ENCODE measurements at regions not wholly inside any gene's neighbourhood (a gene's known extent, or its start where the extent isn't known, plus 50 kb on each side); places are given as distances from the start of the nearest gene placed in this dataset.

GRCh38 chr16:85284141-85284817, 172.0 kb upstream of the CIBAR2 start:
- Histone ChIP-seq H3K79me2 (ENCODE audit: insufficient read depth, low read length) (no peaks in the 10 kb centered on the region), H3K4me3 (ENCODE audit: low read depth in 1 of 2, low read length in 2 of 2) (no peak overlapping the region), H3K27me3 (ENCODE audit: insufficient read depth, low read length, poor library complexity) (no peaks in the 10 kb centered on the region), H4K20me1 (ENCODE audit: insufficient read depth, low read length) (0 out of 2 replicates have a peak, but pooled peaks cover 8% of the 10 kb centered on the region), H2AFZ (ENCODE audit: low read depth, low read length) (no peak overlapping the region), H3K9ac (ENCODE audit: low read depth, low read length) (no peak overlapping the region), H3K27ac (ENCODE audit: low read length) (no peak overlapping the region), H3K4me1 (ENCODE audit: insufficient read depth, low read length) (no peaks in the 10 kb centered on the region), H3K9me3 (ENCODE audit: insufficient read depth, low read length, severe bottlenecking) (no peaks in the 10 kb centered on the region), H3K4me2 (ENCODE audit: insufficient read depth, low read length) (no peak overlapping the region), H3K36me3 (ENCODE audit: insufficient read depth, low read length) (no peaks in the 10 kb centered on the region)
- no peak for TF ChIP-seq EZH2 (IDR thresholded peaks at IDR 0.05; ENCODE audit: borderline replicate concordance, low read depth, low read length, severe bottlenecking)
- TF ChIP-seq CTCF (IDR thresholded peaks at IDR 0.05; ENCODE audit: borderline replicate concordance, extremely low read depth, low read length, poor library complexity, severe bottlenecking), result no peak
- DNase-seq, result no peak
- ATAC-seq (ENCODE audit: insufficient read depth, low read depth), result no peak

- no peak overlapping the region for H3K4me2 ChIP-seq (ENCODE audit: insufficient read depth, low read length)
These were observed 173.4 kb upstream of the CIBAR2 start for GRCh38 chr16:85285681-85286065.

GRCh38 chr16:85286066-85286831, 174.0 kb upstream of the CIBAR2 start:
- DNase-seq (no peak), ATAC-seq (ENCODE audit: insufficient read depth, low read depth) (no peak)
- no peak overlapping the region for H3K27ac ChIP-seq (ENCODE audit: low read length)
- H3K36me3 ChIP-seq (ENCODE audit: insufficient read depth, low read length), result no peaks in the 10 kb centered on the region
- H3K4me1 ChIP-seq (ENCODE audit: insufficient read depth, low read length), result no peaks in the 10 kb centered on the region
- no peaks in the 10 kb centered on the region for H3K9me3 ChIP-seq (ENCODE audit: insufficient read depth, low read length, severe bottlenecking)
- TF ChIP-seq EZH2 (IDR thresholded peaks at IDR 0.05; ENCODE audit: borderline replicate concordance, low read depth, low read length, severe bottlenecking) (no peak), CTCF (IDR thresholded peaks at IDR 0.05; ENCODE audit: borderline replicate concordance, extremely low read depth, low read length, poor library complexity, severe bottlenecking) (no peak)
- H3K4me3 ChIP-seq (ENCODE audit: low read depth in 1 of 2, low read length in 2 of 2), result no peak overlapping the region
- 0 out of 2 replicates have a peak, but pooled peaks cover 8% of the 10 kb centered on the region for H4K20me1 ChIP-seq (ENCODE audit: insufficient read depth, low read length)
- no peaks in the 10 kb centered on the region for H3K79me2 ChIP-seq (ENCODE audit: insufficient read depth, low read length)
- H3K4me2 ChIP-seq (ENCODE audit: insufficient read depth, low read length), result no peak overlapping the region
- no peak overlapping the region for H2AFZ ChIP-seq (ENCODE audit: low read depth, low read length)
- no peaks in the 10 kb centered on the region for H3K27me3 ChIP-seq (ENCODE audit: insufficient read depth, low read length, poor library complexity)
- no peak overlapping the region for H3K9ac ChIP-seq (ENCODE audit: low read depth, low read length)

More at GRCh38 chr16:85285681-85286065, 173.4 kb upstream of the CIBAR2 start:
- Histone ChIP-seq H4K20me1 (ENCODE audit: insufficient read depth, low read length) (0 out of 2 replicates have a peak, but pooled peaks cover 8% of the 10 kb centered on the region), H3K27me3 (ENCODE audit: insufficient read depth, low read length, poor library complexity) (no peaks in the 10 kb centered on the region), H3K4me3 (ENCODE audit: low read depth in 1 of 2, low read length in 2 of 2) (no peak overlapping the region), H3K36me3 (ENCODE audit: insufficient read depth, low read length) (no peaks in the 10 kb centered on the region), H3K9ac (ENCODE audit: low read depth, low read length) (no peak overlapping the region), H2AFZ (ENCODE audit: low read depth, low read length) (no peak overlapping the region), H3K27ac (ENCODE audit: low read length) (no peak overlapping the region), H3K9me3 (ENCODE audit: insufficient read depth, low read length, severe bottlenecking) (no peaks in the 10 kb centered on the region), H3K4me1 (ENCODE audit: insufficient read depth, low read length) (no peaks in the 10 kb centered on the region), H3K79me2 (ENCODE audit: insufficient read depth, low read length) (no peaks in the 10 kb centered on the region)
- DNase-seq (no peak), ATAC-seq (ENCODE audit: insufficient read depth, low read depth) (no peak)
- TF ChIP-seq EZH2 (IDR thresholded peaks at IDR 0.05; ENCODE audit: borderline replicate concordance, low read depth, low read length, severe bottlenecking) (no peak), CTCF (IDR thresholded peaks at IDR 0.05; ENCODE audit: borderline replicate concordance, extremely low read depth, low read length, poor library complexity, severe bottlenecking) (no peak)
